ENCODE measurements at regions not wholly inside any gene's neighbourhood (a gene's known extent, or its start where the extent isn't known, plus 50 kb on each side); places are given as distances from the start of the nearest gene placed in this dataset.

GRCh38 chr10:128804411-128804810 lies 662.6 kb upstream of the MGMT start:
- intact Hi-C loops (cut with DNase I), result no loop called here
- peaks cover 0 to 5% (median 0%) of the 10 kb centered on the region in 4 donors for H3K4me1 ChIP-seq
- no peaks in the 10 kb centered on the region for H3K27me3 ChIP-seq
- TF ChIP-seq CTCF (IDR thresholded peaks at IDR 0.05) (no peak), POLR2A (IDR thresholded peaks at IDR 0.05) (no peak), EP300 (IDR thresholded peaks at IDR 0.05) (no peak), POLR2AphosphoS5 (IDR thresholded peaks at IDR 0.05) (no peak)
- H3K36me3 ChIP-seq, result no peaks in the 10 kb centered on the region
- no peak for DNase-seq
- H3K27ac ChIP-seq, result no peak overlapping the region
- whole genome bisulfite sequencing, 2 donors, result 88 to 90% methylated on average over 2 of the region's 2 CpGs
- no peak overlapping the region for H3K4me3 ChIP-seq
- no peaks in the 10 kb centered on the region for H3K9me3 ChIP-seq

GRCh38 chr10:128808921-128809440 lies 658.1 kb upstream of the MGMT start:
- Histone ChIP-seq H3K4me1 (peaks cover 0 to 5% (median 3%) of the 10 kb centered on the region in 4 donors), H3K27me3 (no peaks in the 10 kb centered on the region), H3K9me3 (no peaks in the 10 kb centered on the region), H3K4me3 (no peak overlapping the region), H3K36me3 (no peaks in the 10 kb centered on the region), H3K27ac (no peak overlapping the region)
- DNase-seq, result no peak
- 65 to 67% methylated on average over 4 of the region's 4 CpGs for WGBS, 2 donors
- peak in 2 of 4 donors; percentile 26 to 36 for TF ChIP-seq POLR2AphosphoS5 (IDR thresholded peaks at IDR 0.05)
- TF ChIP-seq POLR2A (IDR thresholded peaks at IDR 0.05), result no peak
- no peak for TF ChIP-seq CTCF (IDR thresholded peaks at IDR 0.05)
- TF ChIP-seq EP300 (IDR thresholded peaks at IDR 0.05), result no peak
- intact Hi-C loops (cut with DNase I), result no loop called here

GRCh38 chr10:128811511-128811910 lies 655.5 kb upstream of the MGMT start:
- DNase-seq, result no peak
- intact Hi-C loops (cut with DNase I), result no loop called here
- Histone ChIP-seq H3K4me1 (peaks cover 0 to 5% (median 3%) of the 10 kb centered on the region in 4 donors), H3K36me3 (no peaks in the 10 kb centered on the region), H3K27ac (peak overlapping the region in 1 of 4 donors; percentile 45), H3K4me3 (no peak overlapping the region), H3K9me3 (no peaks in the 10 kb centered on the region), H3K27me3 (no peaks in the 10 kb centered on the region)
- no peak for TF ChIP-seq EP300 (IDR thresholded peaks at IDR 0.05)
- no peak for TF ChIP-seq POLR2A (IDR thresholded peaks at IDR 0.05)
- TF ChIP-seq POLR2AphosphoS5 (IDR thresholded peaks at IDR 0.05), result no peak
- TF ChIP-seq CTCF (IDR thresholded peaks at IDR 0.05), result no peak
- WGBS, 2 donors, result 89 to 94% methylated on average over 10 of the region's 10 CpGs

GRCh38 chr10:128812000-128812399 lies 655.0 kb upstream of the MGMT start:
- peaks cover 0 to 5% (median 3%) of the 10 kb centered on the region in 4 donors for H3K4me1 ChIP-seq
- no peak overlapping the region for H3K4me3 ChIP-seq
- peak overlapping the region in 3 of 4 donors; percentile 38 to 49 (median 45) for H3K27ac ChIP-seq
- intact Hi-C loops (cut with DNase I), result no loop called here
- WGBS, 2 donors, result 73 to 88% methylated on average over 15 of the region's 15 CpGs
- H3K9me3 ChIP-seq, result no peaks in the 10 kb centered on the region
- peak; percentile 85 for DNase-seq
- no peaks in the 10 kb centered on the region for H3K27me3 ChIP-seq
- no peaks in the 10 kb centered on the region for H3K36me3 ChIP-seq
- TF ChIP-seq EP300 (IDR thresholded peaks at IDR 0.05), result no peak
- TF ChIP-seq POLR2AphosphoS5 (IDR thresholded peaks at IDR 0.05), result peak in 1 of 4 donors; percentile 43

GRCh38 chr10:128813574-128813973 lies 653.5 kb upstream of the MGMT start:
- peaks cover 0 to 5% (median 3%) of the 10 kb centered on the region in 4 donors for H3K4me1 ChIP-seq
- no peaks in the 10 kb centered on the region for H3K36me3 ChIP-seq
- DNase-seq, result no peak
- TF ChIP-seq POLR2AphosphoS5 (IDR thresholded peaks at IDR 0.05) (no peak), EP300 (IDR thresholded peaks at IDR 0.05) (no peak), CTCF (IDR thresholded peaks at IDR 0.05) (no peak), POLR2A (IDR thresholded peaks at IDR 0.05) (no peak)
- H3K27me3 ChIP-seq, result no peaks in the 10 kb centered on the region
- H3K4me3 ChIP-seq, result no peak overlapping the region
- H3K27ac ChIP-seq, result no peak overlapping the region
- intact Hi-C loops (cut with DNase I), result no loop called here
- no peaks in the 10 kb centered on the region for H3K9me3 ChIP-seq
- 20 to 49% methylated on average over 3 of the region's 3 CpGs for whole genome bisulfite sequencing, 2 donors

Data from sigmoid colon (tissue), 6 donors.